ENCODE measurements at regions not wholly inside any gene's neighbourhood (a gene's known extent, or its start where the extent isn't known, plus 50 kb on each side); places are given as distances from the start of the nearest gene placed in this dataset.

- DNase-seq, result no peak
Measured at GRCh38 chr1:57530206-57530910, 106.5 kb upstream of the DAB1 start.

DNA sequence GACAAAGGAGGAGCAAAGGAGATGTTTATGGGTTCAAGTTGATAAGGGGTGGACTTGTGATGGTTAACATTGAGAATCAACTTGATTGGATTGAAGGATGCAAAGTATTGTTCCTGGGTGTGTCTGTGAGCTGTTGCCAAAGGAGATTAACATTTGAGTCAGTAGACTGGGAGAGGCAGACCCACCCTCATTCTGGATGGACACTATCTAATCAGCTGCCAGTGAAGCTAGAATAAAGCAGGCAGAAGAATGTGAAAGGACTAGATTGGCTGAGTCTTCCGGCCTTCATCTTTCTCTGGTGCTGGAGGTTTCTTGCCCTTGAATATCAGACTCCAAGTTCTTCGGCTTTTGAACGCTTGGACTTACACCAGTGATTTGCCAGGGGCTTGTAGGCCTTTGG lies 98.7 kb upstream of the DAB1 start:
- DNase-seq, result no peak

DNA sequence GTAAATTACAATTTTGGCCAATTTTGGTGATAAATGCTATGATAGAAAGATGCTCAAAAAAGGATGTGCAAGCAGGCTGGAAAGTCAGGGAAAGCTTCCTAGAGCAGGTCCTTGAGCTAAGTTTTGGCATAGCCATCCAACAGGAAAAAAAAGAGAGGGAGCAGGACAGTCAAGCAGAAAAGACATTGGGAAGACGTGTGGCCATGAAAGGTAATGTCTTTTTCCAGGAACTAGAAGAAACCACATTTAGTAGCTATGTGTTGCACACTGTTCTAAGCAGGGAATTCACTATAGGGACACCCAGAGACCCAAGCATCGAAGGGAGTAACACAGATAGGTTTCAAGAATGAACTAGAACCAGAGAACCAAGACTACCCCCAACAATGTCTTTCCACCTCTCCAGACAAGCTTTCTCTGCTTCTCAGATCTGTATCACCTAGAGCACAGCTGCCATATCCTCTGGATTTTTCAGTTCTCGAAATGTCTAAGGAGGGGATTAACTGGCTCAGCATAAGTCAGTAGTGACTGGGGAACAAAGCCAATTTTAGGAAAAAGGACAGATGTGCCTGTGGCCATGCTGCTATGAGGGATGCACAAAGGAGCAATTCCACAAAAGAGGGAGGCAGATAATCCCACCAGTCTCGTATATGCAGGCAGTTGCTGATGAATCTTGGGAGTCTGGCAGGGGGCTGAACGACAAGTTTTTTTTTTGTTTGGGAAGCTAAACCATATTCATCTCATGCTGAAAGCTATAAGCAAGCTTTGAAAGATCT lies 97.1 kb upstream of the DAB1 start:
- no peak for DNase-seq

DNA sequence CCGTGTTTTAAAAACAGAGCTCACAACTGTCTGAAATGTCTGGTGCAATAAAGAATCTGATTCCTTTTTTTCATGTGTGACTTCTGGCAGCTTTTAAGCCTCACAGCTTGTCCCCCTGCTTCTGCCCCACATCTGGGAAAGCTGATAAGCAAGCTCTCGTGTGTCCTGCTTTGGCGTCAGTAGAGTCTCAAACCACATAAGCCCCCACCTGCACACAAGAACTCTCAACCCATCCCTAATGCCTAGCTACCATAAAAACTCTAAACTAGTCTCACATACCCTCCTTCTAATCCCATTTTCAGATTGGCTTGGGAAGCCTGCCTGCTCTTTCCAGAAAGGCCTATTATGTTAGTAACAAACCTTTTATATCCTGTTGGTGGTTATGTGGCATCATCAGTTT lies 94.6 kb upstream of the DAB1 start:
- no peak for DNase-seq

- no peak for DNase-seq
Measured at GRCh38 chr1:57517587-57518374, 93.9 kb upstream of the DAB1 start.

- DNase-seq, result no peak
Measured at GRCh38 chr1:57512386-57512785, 88.5 kb upstream of the DAB1 start.

DNA sequence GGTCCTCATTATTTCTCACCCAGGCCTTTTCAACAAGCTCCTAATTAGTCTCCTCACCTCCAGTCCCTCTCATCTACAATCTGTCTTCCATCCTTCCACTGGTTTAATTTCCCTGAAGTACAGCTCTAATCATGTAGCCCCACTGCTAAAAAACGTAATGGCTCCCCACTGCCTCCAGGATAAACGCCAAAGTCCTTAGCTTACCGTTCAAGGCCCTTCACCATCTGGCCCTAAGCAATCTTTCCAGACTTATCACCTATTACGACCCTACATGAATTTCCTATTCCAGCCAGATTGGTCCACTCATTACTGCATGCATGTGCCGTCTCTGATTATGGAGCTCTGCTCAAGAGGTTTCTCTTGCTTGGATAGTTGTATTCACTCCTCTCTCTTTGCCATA lies 83.1 kb upstream of the DAB1 start:
- no peak for DNase-seq

DNA sequence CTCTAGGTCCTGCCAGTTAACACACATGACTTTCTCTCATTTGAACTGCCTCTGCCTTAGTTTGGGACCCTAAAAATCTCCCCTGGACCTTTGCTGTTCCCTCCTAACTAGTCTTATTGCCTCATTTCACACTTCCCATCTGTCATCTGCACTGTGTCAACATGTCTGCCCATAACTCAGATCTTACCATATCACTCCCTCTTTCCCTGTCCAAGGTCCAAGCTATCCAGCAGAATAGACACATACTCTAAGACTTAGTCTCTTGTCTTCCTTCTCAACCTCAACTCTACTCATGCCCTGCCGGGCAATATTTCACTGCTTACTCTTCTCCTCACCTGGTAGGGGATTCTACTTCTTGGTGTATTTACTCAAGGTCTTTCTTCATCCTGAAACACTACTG lies 79.5 kb upstream of the DAB1 start:
- no peak for DNase-seq

GRCh38 chr1:57500136-57500830 lies 76.4 kb upstream of the DAB1 start:
- DNase-seq, result no peak

DNA sequence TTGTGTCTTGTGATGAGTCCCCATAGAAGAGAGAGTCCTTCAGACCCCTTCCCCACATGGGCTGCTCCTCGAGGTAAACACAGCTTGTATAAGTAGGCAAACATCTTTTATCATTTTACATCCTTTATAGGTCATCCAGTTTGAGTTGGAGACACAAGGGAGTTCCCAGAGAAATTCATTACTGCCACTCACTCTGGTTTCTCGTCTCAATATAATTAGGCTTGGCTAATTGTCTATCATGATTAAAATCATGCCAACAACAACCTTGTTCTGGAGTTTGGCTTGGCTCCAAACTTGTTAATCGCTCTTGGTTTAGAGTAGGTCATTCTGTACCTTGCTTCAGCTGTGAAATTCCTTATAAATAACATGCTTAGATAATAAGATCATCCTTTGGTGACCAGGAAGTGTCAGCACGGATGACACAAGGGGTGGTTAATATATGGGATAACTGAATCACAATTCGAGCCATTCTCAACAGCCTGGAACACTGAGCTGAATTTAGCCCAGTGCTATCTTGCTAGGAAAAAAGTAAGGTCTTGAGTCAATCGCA lies 70.7 kb upstream of the DAB1 start:
- no peak for DNase-seq

GRCh38 chr1:57492586-57493226 lies 68.8 kb upstream of the DAB1 start:
- no peak for DNase-seq

DNA sequence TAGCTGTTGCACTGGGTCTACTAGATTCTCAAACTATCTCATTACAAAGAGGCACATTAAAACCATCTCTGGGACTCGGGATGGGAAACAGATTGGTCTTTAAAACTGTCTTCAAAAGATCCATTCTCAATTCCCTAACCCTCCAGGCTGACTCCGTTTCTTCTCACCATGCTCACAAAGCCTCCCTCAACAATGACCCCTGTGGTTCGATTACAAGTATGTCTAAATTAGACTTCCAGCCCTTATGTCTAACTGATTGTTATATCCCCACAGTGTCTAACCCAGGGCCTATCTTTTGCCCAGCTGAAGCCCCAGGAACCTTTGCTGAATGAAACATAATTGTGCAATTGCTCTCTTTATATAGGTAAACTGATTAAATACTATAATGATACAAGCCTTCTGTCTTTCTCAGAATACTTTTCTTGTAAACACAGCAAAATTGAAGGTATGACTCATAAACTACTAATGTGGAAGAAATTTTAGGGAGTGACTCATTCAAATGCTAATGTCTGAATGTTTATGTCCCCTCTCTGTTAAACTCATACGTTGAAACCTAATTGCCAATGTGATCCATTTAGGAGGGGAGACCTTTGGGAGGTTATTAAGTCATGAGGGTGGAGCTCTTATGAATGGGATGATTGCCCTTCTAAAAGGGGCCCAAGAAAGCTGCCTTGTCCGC lies 65.6 kb upstream of the DAB1 start:
- no peak for DNase-seq

GRCh38 chr1:57485643-57486042 lies 61.8 kb upstream of the DAB1 start:
- DNase-seq, result no peak

- no peak for DNase-seq
Measured at GRCh38 chr1:57483954-57484353, 60.1 kb upstream of the DAB1 start.

DNA sequence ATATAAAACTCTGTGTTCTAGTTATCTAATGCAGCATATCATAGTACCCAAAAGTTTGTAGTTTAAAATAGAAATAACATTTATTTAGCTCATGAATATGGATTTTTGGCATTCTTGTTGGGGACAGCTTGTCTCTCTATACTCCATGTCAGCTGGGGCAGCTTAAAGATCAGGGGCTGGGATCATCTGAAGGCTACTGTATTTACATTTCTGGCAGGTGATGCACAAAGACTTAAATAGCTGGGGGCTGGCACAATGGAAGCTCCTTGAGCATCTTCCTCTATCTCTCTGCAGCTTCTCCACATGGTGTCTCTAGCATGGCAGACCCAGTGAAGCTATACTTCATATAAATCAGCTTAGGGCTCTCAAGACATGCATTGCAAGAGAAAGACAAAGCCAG lies 55.6 kb upstream of the DAB1 start:
- DNase-seq, result no peak

DNA sequence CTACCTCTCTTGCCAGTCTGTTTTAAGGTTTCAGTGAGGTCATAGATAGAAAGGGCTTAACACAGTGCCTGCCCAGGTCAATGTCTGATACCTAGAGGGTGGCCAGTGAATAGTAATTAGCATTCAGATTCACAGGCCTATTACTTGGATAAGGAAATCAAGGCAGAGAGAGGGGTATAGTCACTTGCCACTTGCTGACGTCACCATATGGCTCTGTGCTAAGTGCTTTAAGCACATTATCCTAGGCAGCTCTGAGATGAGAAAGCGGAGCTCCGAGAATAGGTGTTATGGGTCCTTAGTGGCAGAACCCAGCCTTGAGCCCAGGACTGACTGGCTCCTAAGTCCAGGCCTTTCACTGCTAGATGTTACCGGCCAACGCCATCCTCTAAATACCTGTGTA lies 51.5 kb upstream of the DAB1 start:
- no peak for DNase-seq

DNA sequence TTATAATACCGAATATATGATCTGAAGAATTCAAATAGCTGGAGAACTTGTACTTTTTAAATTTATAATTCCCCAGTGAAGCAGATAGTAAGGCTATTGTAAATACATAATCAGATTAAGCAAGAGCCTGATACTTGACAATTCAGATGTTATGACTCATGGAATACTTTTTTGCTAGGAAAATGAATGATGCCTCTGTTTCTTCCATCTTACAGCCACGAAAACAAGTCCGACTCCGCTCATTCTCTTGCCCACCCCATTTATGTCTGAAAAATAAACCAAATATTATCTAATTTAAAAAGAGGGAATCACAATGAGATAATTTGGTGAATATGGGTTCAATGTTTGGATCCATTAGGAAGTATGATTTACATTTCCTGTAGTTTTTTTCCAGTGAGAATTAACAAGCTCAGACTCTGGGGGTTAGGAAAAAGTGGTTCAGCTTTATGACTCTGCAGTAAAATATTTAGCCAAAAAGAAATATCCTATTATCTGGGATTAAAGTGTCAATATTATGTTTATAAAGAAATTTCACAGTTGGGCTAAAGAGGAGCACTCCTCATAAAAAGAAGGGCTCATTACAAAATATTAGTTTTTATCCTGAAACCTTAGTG lies 50.4 kb upstream of the DAB1 start:
- DNase-seq, result no peak
